ENCODE measurements at regions not wholly inside any gene's neighbourhood (a gene's known extent, or its start where the extent isn't known, plus 50 kb on each side); places are given as distances from the start of the nearest gene placed in this dataset.

GRCh38 chr6:16078064-16078463 is 50.8 kb upstream of the MYLIP start:
- no peak for DNase-seq

GRCh38 chr6:16069671-16070070 is 59.2 kb upstream of the MYLIP start:
- no peak for DNase-seq

- no peak for DNase-seq
Measured at GRCh38 chr6:16069222-16069621, 59.7 kb upstream of the MYLIP start.

DNA sequence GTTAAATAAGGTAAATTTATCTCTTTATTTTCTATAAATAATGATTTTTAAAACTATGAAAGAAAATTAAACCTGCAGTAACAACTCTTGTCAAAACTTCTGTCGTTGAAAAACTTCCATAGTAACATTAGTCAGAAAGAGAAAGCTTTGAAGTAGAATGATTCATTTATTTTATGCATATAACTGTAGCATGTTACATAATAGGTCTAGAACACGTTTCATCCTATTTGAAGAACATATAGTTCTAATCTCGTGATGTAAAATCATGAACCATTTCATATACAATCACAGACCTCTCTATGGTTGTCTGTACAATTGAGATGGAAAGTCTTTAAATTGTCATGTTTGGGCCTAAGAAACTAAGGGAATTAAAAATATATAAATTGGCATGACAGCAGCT is 61.3 kb upstream of the MYLIP start:
- no peak for DNase-seq

- peak; percentile 34 for DNase-seq
Measured at GRCh38 chr6:16064671-16065072, 64.2 kb upstream of the MYLIP start.

- DNase-seq = no peak
Measured at GRCh38 chr6:16063580-16063979, 65.3 kb upstream of the MYLIP start.

DNA sequence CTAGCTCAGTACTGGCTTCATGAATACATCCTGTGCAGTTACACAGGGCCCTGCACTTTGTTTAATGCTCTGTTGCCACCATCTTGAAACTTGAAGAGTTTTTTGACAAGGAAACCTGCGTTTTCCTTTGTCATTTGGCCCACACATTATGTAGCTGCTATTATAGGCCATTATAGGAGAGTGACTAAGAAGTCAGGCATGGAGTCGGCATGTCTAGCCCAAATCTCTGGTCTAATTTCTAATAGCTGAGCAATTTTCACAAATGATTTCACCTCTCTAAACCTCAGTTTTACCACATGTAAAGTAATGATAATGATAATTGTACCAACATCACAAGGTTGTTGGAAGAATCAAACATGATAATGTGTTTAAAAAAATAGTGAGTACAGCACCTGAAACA is 67.1 kb upstream of the MYLIP start:
- DNase-seq = no peak

- peak; percentile 65 for DNase-seq
Measured at GRCh38 chr6:16060039-16060438, 68.8 kb upstream of the MYLIP start.

DNA sequence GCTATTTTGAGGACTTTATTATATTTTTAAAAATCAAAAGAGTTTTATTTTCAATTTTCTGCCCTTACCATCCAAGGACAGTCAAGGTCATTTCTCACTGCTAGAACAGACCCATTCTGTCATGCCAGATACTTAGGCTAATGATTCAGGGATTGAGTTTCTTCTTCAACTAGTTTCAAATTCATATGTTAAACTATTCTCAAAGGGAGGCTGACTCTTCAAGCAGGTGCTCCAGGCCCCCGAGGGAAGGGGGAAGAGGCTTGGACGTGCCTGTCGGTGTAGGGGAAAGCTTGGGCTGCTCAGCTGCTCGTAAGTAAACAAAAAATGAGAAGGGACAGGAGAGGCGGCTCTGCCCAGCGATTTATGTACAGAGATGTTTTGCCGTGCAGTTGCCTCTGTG is 69.4 kb upstream of the MYLIP start:
- DNase-seq = peak; percentile 33

- DNase-seq = no peak
Measured at GRCh38 chr6:16058929-16059345, 69.9 kb upstream of the MYLIP start.

DNA sequence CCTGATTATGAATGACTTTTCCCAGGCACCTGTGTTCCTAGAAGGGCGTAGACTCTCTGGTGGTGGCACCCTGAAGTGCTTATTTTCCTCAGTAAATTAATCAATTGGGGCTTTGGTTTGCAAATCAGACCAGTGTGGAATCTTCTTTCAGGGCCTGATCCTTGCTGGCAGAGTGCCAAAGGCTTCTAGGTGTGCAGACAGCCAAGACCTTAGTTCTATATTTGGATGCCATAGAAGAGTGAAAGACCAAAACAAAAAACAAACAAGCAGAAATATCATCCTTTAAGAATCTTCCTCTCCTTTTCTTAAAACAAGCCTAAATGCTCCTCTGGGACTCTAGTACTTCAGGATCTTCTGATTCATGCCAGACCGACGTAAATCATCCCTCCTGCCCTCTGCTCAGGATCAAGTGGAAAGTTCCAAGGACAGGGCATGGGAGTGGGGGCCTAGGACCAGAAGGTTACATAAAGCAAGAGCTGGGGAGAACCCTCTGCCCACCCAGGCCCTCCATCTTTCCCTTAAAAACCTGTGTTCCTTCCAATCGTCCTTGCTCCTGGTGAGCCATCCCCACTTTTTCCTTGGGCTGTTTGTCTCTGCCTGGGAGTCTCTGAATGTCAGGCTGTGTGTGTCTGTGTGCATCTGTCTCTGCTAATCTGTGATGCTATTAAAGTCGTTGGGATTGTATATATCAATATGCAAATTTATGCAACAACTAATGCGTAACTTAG is 70.5 kb upstream of the MYLIP start:
- peak; percentile 77 for DNase-seq

DNA sequence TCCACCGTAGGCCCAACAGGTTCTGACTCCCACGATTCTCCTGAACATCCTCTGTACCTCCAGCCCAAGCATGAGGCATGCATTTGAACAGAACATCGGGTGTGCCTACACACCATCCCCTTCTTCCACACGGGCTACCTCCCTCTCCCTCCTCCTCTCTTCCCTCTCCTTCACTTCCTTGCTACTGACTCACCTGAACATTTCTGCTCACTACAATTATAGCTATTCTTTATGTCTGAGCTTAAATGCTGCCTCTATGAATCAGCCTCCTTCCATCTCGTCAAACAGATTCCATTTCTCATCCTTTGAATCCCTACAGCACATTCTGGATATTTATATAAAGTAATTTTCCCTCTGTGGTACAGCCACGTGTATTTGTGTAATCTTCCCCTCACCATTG is 71.4 kb upstream of the MYLIP start:
- no peak for DNase-seq

GRCh38 chr6:16056263-16056870 is 72.5 kb upstream of the MYLIP start:
- no peak for DNase-seq

- DNase-seq = no peak
Measured at GRCh38 chr6:16055852-16056251, 73.0 kb upstream of the MYLIP start.

DNA sequence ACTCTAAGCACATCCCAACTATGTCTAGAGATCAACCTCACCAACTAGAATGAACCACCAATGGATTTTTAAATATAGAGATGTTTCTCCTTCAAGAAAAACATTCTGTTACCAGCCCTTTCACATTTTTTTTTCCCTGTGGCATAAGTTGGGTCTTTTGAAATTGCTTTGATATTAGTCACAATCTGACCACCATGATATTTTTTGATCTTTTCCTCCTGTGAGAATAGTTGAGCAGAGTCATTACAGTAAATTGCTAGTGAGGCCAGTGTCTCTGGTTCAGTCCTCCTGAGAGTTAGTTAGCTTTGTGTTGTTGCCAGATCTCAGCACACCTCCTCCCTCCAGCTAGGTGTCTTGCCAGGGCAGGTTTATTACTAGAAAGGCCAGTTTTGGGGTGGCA is 79.7 kb upstream of the MYLIP start:
- no peak for DNase-seq

- no peak for DNase-seq
Measured at GRCh38 chr6:16048221-16048620, 80.7 kb upstream of the MYLIP start.

DNA sequence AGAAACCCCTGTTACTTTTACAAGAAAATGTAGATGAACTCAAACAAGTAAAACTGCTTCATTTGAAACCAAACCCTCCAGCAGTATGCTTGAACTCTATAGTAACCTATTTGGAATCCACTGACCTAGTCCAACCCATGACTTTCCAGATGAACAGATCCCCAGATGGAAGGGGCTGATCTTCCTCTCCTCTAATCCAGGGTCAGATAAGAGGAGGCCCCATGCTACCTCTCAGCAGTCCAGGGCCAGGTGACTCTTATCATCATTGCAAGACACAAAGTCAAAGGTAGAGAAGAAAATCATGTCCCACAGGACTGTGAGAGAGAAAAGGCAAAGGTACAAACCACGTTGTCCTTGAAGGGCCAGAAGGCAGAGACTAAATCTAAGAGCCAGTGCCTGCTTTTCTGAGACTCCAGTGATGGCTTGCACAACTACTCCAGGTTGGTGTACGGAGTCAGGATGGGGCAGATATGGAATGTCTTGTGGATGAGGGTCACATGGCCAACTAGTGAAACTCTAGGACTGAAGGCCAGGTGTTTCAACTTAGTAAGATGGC is 81.4 kb upstream of the MYLIP start:
- DNase-seq = no peak

DNA sequence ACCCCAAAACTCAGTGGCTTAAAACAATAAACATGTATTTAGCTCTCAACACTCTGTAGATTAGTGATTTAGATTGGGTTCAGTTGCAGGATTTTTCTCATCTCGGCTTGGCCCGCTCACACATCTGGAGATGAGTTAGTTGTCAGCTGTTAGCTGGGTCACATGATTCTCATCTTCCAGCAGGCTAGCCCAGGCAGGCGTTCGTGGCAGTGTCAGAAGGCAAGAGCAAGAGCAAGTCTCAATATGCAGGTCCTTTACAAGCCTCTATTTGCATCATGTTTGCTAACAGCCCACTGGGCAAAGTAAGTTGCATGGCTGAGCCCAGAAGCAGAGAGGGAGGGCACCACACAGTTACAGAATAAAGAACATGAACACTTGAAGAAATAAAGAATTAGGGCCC is 83.6 kb upstream of the MYLIP start:
- DNase-seq = no peak

- DNase-seq = no peak
Measured at GRCh38 chr6:16044211-16044643, 84.7 kb upstream of the MYLIP start.

DNA sequence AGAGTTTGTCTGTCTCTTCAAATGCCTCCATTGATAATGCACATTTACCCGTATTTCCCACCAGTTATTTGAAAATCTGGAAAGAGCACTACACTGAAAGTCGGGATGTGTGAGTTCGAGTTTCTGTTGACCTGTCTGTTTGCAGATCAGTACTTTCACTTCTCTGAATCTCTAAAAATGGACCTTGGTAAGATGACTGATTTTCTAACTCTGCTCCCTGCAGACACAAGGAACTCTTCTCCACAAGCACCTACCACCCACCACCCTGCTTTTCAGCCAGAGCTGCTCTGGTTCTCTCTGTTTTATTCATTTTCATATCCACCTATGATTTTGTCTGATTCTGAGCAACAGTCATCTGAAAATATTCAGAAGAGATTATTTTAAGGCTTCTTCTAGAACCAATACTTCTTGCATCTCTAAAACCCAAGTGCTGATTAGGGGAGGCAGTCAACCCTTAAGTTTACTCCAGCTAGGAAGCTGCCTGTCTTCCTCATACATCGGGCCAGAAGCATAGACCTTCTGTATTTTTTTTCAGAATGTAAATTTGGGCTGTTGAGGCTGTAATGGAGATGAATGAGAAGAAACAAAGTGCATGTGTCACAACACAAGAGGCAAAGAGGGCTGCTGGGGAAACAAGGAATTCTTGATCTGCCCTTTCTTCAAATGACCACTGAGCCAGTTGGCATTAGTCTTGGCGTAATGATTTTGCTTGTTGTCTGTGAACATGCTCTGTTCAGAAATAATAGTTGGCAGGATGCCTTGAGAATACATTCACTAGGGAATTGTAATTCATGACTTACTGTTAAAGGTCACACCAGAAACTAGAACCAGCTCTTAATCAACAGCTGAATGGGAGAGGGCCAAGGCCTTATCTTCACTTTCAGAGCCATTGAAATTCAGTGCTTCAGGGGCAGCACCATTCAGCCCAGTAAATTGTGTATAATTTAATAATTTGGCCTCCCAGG is 85.4 kb upstream of the MYLIP start:
- DNase-seq = no peak

DNA sequence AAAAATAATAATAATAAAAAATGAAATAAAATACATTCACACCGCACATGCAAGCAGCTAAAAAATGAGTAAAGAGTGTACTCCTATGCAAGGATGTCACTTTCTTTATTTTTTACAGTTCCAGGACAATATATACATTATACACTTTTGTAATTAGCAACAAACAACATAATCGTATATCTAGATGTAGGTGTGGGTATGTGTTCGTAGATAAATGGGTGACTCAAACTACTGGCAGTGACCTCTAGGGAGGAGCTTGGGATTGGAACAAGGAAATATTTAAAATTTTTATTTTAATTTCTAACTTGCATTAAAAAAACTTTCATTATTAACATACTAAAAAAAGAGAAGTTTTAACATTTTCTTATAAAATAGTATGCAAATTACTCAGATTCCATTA is 86.1 kb upstream of the MYLIP start:
- DNase-seq = no peak

DNA sequence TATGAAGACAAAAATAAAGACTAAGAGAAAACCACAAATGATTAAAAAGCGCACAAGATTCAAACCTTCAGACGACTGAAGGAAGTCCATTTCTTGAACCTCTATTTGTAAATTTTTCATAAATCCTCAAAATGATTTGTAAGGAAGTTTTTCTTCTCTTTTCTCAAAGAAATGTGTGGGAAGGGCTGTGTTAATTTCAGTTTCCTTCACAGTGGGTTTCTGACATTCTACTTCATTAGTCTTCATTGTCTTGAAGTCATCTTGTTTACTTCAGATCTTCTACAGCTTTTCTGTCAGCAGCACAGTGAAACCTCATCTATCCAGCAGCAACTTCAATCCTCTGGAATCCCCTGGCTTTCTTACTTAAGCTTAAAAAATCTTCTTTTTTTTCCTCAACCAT is 87.6 kb upstream of the MYLIP start:
- no peak for DNase-seq

GRCh38 chr6:16040628-16040974 is 88.3 kb upstream of the MYLIP start:
- DNase-seq = no peak
